ENCODE measurements at regions not wholly inside any gene's neighbourhood (a gene's known extent, or its start where the extent isn't known, plus 50 kb on each side); places are given as distances from the start of the nearest gene placed in this dataset.

DNA sequence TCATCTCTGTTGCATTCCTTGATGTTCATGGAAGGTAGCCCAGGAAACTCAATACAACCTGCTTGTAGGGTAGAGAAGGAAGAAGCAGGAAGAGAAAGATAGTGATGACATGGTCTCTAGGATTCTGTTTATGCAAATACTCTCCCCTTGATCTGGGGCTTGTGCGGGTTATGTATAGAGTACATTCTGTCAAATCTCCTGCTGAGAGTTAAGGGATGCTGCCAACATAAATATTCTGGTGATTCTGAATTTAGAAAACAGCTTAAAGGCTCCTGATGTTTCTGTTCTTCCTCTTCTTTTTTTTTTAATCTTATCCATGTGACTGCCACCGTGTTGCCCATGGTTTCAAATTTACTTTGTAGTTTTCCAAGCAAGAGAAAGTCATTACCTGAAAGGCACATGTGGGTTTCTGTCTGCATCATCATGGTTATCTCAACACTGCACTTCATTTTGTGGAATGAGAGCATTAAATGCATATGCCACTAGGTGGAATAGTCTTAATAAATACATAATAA is 150.6 kb downstream of the RPS12 start:
- in situ Hi-C loops (cut with MboI; ENCODE audit: low pct_unique_long_range_greater_than_20kb, low sequenced_read_pairs, unreplicated experiment), result no loop called here

GRCh38 chr6:132967871-132968270 is 153.5 kb downstream of the RPS12 start:
- TF ChIP-seq, protein P1, sequence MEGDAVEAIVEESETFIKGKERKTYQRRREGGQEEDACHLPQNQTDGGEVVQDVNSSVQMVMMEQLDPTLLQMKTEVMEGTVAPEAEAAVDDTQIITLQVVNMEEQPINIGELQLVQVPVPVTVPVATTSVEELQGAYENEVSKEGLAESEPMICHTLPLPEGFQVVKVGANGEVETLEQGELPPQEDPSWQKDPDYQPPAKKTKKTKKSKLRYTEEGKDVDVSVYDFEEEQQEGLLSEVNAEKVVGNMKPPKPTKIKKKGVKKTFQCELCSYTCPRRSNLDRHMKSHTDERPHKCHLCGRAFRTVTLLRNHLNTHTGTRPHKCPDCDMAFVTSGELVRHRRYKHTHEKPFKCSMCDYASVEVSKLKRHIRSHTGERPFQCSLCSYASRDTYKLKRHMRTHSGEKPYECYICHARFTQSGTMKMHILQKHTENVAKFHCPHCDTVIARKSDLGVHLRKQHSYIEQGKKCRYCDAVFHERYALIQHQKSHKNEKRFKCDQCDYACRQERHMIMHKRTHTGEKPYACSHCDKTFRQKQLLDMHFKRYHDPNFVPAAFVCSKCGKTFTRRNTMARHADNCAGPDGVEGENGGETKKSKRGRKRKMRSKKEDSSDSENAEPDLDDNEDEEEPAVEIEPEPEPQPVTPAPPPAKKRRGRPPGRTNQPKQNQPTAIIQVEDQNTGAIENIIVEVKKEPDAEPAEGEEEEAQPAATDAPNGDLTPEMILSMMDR (IDR thresholded peaks at IDR 0.05; ENCODE audit: extremely low read depth, insufficient read depth, missing control alignments), result no peak
- DNase-seq (ENCODE audit: low spot score), result no peak
- in situ Hi-C loops (cut with MboI; ENCODE audit: low pct_unique_long_range_greater_than_20kb, low sequenced_read_pairs, unreplicated experiment), result no loop called here

More for the DNA sequence above, 150.6 kb downstream of the RPS12 start:
- TF ChIP-seq, protein P1 (IDR thresholded peaks at IDR 0.05; ENCODE audit: extremely low read depth, insufficient read depth, missing control alignments), result no peak
- DNase-seq (ENCODE audit: low spot score), result no peak

DNA sequence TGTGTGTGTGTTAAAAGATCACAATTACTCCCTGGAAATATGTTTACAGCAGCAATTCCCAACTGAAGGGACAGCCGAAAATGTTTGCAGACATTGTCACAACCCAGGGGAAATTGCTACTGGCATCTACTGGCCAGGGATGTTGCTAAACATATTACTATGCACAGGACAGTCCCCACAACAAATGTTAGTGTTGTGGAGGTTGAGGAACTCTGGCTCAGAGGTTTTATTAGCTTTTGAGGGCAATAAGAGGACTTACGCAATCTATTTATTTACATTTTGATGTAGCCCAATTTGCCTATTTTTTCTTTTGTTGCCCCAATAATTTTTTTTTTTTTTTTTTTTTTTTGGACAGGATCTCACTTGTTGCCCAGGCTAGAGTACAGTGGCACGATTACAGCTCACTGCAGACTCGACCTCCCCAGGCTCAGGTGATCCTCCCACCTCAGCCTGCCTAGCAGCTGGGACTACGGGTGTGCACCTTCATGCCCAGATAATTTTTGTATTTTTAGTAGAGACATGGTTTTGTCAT is 154.1 kb downstream of the RPS12 start:
- TF ChIP-seq, protein P1 (IDR thresholded peaks at IDR 0.05; ENCODE audit: extremely low read depth, insufficient read depth, missing control alignments), result no peak
- DNase-seq (ENCODE audit: low spot score), result no peak
- in situ Hi-C loops (cut with MboI; ENCODE audit: low pct_unique_long_range_greater_than_20kb, low sequenced_read_pairs, unreplicated experiment), result no loop called here

- TF ChIP-seq, protein P1 (IDR thresholded peaks at IDR 0.05; ENCODE audit: extremely low read depth, insufficient read depth, missing control alignments), result no peak
- in situ Hi-C loops (cut with MboI; ENCODE audit: low pct_unique_long_range_greater_than_20kb, low sequenced_read_pairs, unreplicated experiment), result no loop called here
- no peak for DNase-seq (ENCODE audit: low spot score)
These were observed 154.8 kb downstream of the RPS12 start for GRCh38 chr6:132969196-132969595.

DNA sequence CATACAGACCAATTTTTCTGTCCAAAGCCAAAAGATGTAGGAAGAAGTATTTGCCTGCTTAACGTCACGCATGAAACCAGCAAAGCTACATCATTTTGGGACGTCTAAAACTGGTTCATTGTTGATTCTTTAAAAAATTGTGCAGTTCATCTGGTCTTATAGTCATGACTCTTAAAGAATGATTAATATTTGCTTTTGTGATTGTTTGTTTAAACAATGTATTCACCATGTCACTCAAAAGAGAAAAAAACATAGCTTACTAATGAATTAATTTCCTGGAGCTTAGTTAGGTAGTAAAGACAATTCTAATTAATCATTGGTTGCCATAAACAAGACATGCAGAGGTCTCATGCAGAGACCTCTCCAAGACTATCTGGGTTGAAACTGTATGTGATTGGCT is 157.3 kb downstream of the RPS12 start:
- in situ Hi-C loops (cut with MboI; ENCODE audit: low pct_unique_long_range_greater_than_20kb, low sequenced_read_pairs, unreplicated experiment), result no loop called here
- DNase-seq (ENCODE audit: low spot score), result no peak
- TF ChIP-seq, protein P1 (IDR thresholded peaks at IDR 0.05; ENCODE audit: extremely low read depth, insufficient read depth, missing control alignments), result no peak

GRCh38 chr6:132972254-132972653 is 157.9 kb downstream of the RPS12 start:
- DNase-seq (ENCODE audit: low spot score), result no peak
- in situ Hi-C loops (cut with MboI; ENCODE audit: low pct_unique_long_range_greater_than_20kb, low sequenced_read_pairs, unreplicated experiment), result no loop called here
- TF ChIP-seq, protein P1 (IDR thresholded peaks at IDR 0.05; ENCODE audit: extremely low read depth, insufficient read depth, missing control alignments), result no peak
